ENCODE measurements at regions not wholly inside any gene's neighbourhood (a gene's known extent, or its start where the extent isn't known, plus 50 kb on each side); places are given as distances from the start of the nearest gene placed in this dataset.
A peak's percentile ranks its signal among the peaks of the same experiment; 100 is the strongest.

- no peak for DNase-seq
These were observed 515.5 kb downstream of the COL12A1 start for GRCh38 chr6:74690365-74690764.

GRCh38 chr6:74689601-74690000 is 516.3 kb downstream of the COL12A1 start:
- no peak for DNase-seq

DNA sequence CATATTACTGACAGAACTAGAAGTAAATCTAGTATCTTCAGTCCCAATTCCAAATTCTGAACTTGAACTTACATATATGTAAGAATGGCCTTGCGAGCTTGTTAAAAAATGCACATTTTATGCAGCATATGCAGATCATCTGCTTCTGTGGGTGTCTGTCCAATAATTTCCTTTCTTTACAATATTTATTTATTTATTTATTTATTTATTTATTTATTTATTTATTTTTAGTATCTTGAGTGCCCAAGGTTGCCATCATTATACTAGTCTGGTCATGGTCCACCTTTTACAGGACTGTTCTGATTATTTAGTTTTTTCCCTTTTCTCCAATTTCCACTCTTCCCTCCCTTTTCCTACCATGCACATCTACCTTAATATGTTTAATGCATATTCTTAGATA is 528.4 kb downstream of the COL12A1 start:
- no peak for DNase-seq

DNA sequence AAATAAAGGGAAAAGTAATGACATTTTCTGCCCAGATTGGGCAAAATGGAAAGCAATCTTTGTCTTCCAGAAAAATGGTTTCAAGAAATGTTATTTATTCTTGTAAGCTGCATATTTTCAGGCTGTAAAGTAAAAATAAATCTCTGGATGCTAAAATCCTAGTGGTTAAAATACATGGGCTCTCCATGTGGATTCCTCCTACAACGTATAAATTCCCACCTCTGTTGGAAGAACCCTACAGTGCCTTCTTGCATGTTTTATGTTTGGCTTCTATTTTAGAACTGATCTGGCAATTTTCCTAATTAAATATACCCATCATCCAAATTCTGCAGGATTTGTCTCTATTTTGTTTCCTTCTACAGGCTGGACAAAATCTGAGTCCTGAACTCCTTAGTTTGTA is 528.9 kb downstream of the COL12A1 start:
- no peak for DNase-seq

- no peak for DNase-seq
These were observed 531.5 kb downstream of the COL12A1 start for GRCh38 chr6:74674377-74674776.

- peak; percentile 45 for DNase-seq
These were observed 534.3 kb downstream of the COL12A1 start for GRCh38 chr6:74671558-74672025.

GRCh38 chr6:74658391-74658790 is 547.5 kb downstream of the COL12A1 start:
- DNase-seq, result no peak

DNA sequence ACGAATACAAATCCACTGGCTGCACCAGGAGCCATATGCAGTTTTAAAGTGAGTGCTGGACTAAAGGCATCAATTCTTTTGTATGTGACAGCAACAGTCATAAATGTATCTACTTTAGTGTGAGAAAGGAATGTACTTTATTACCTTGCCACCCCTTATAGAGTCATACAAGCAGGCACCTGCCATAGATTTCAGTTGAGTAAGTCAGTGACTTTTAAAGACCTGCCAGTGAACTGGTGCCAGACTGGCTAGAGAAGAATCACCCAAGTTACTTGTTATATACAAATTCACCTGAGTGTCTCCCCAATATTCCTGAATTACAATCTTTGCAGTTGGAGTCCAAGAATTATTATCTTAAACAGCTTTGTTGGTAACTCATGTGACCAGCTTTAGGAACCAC is 547.9 kb downstream of the COL12A1 start:
- DNase-seq, result no peak

- no peak for DNase-seq
These were observed 548.8 kb downstream of the COL12A1 start for GRCh38 chr6:74657011-74657410.

DNA sequence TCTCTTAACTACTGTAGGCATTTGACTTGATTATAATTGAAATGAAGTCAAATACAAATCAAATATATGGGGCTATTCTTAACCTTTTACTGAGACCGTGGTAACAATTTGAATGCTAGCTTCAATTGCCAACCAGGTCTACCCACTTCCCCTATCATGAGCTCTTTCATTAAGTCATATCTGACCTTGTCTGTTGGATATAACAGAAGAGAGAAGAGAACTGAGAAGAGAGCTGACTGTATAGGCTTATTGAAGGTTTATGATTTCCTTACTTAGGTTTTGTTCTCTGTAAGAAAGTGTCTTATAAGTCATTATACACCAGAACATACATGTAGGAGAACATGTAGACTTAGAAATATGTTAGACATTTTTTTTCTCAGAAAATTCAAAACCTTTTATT is 549.4 kb downstream of the COL12A1 start:
- DNase-seq, result no peak

DNA sequence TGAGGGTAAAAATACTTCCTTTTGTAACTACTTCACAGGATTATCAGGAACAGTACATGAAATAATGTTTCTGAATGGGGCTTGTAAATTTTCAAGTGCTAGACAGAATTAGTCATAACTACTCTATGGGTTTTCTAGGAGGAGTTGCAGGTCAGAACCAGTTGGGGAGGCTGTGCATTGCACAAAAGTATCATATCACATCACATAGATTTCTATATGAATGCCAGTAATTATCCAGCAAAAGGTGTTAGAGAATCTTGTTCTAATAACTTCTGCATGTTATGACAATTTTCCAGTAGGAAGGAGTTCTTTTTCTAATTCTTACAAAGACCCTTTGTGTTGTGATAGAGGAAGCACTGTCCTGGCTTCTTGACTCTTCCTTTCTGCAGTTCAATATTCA is 551.6 kb downstream of the COL12A1 start:
- DNase-seq, result no peak

GRCh38 chr6:74651948-74652842 is 553.7 kb downstream of the COL12A1 start:
- DNase-seq, result no peak

DNA sequence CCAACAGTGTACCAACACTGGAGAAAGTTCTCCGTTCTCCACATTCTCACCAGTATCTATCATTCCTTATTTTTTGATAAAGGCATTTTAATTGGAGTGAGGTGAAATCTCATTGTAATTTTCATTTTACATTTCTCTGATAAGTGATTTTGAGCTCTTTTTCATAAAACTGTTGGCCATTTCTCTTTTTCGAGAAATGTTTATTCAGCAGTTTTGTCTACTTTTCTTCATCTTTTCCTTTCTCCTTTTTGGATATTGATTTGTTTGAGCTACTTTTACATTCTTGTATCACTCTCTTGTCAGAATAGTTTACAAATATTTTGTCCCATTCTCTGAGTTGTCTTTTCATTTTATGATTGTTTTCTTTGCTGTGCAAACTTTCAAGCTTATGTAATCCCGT is 555.2 kb downstream of the COL12A1 start:
- no peak for DNase-seq

- DNase-seq, result no peak
These were observed 559.4 kb downstream of the COL12A1 start for GRCh38 chr6:74646461-74646860.

- DNase-seq, result no peak
These were observed 560.6 kb downstream of the COL12A1 start for GRCh38 chr6:74645108-74645849.

GRCh38 chr6:74642101-74642500 is 563.8 kb downstream of the COL12A1 start:
- no peak for DNase-seq

DNA sequence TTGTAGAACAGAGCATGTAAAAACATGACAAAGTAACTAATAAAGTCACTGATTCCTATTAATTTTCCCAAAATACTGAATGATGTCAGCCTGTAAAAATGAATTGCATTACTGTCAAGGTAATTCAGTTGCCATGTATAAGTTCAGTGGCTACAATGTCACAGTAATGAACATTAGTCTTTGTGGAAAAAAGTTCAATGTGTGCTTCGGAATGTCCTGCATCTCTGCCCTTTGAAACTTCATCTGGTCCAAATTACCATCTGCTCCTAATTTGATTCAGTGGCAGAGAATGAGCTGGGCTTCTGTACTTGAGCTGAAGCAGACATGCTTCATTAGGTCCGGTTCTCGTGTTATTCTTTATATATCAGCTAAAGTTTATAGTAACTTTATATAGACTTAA is 567.4 kb downstream of the COL12A1 start:
- DNase-seq, result no peak

DNA sequence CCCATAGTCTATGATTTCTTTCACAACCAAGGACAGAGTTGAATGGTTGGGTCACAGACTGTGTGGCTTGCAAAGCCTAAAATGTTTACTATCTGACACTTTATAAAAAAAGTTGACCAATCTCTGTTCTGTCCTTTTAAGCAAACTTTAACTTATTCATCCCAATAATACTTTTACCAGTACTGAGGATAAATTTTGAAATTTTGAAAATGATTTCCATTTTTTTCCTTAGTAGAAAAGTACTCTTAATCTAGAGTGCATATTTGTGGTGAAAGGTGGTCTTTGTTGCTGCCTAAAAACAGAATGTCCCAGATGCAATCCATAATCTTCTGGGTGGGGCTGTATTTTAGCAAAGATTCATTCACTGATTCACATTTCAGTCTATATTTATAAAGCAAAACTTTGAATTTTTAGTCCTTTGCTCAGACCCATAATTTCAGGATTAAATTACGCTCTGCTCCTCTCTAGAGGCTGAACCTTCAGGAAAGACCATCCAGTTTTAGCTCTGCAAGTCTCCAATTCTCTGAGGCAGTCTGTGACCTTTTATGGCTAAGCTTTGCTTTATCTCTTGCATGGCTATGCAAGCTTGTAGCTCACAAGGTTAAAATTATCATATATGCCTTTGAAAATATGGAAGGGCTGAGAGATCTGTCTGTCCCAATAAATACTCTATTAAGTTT is 573.5 kb downstream of the COL12A1 start:
- no peak for DNase-seq

DNA sequence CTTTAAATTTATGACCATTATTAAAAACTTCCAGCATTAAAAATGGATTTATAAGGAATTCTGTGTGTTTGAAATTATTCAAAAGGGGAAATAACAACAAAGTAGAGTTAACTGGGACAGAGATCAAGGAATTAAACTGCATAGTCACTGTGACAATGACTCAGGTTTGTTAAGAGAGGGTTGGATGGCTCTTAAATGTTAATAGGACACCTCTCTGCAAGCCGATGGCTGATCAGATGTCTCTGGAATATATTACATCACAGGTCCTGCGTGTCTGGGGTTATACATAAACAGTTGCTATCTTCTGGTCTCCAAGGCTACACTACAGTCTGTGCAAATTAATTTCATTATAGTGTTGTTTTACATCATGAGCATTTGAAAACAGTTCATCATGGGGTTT is 574.3 kb downstream of the COL12A1 start:
- no peak for DNase-seq

GRCh38 chr6:74626288-74626687 is 579.6 kb downstream of the COL12A1 start:
- DNase-seq, result no peak

- DNase-seq, result no peak
These were observed 582.8 kb downstream of the COL12A1 start for GRCh38 chr6:74623027-74623426.

DNA sequence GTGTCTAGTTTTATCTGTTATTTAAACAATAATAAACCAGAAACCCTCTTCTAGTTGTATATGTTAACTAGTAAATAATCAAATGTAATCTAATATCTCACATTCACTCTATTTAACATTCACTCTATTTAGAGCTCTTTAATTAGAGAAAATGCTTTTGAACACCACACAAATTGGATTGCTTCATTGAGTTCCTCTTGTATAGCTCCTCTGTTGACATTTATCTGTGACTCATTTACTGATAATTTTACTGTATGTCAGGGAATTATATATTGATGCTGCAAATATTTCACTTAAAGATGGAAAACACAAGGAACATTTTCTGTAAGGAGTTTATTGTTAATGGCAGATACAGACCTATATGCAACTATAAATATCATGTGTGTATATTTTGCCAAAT is 594.6 kb downstream of the COL12A1 start:
- DNase-seq, result no peak

- no peak for DNase-seq
These were observed 595.5 kb downstream of the COL12A1 start for GRCh38 chr6:74610352-74610751.

- DNase-seq, result no peak
These were observed 596.0 kb downstream of the COL12A1 start for GRCh38 chr6:74609871-74610270.

Measured in islet precursor cell (in vitro differentiated cells).